Coronary artery (tissue), 2 donors: ENCODE measurements at regions not wholly inside any gene's neighbourhood (a gene's known extent, or its start where the extent isn't known, plus 50 kb on each side); places are given as distances from the start of the nearest gene placed in this dataset.

Experiments used
- DNase-seq: peaks from one replicate; pipeline ENCODE4 v3.0.0-alpha.2; 2017; ENCODE audit warnings: low spot score
- H3K27ac ChIP-seq, 2 donors: fragments of 200-600 bp; sonication (generic); one replicate each; pipeline ENCODE4 v1.5.1; 2016 to 2019
- H3K4me3 ChIP-seq: fragments of 200-600 bp; sonication (generic); 2 replicates; pipeline ENCODE4 v1.5.1; 2016; ENCODE audit warnings: mild to moderate bottlenecking, moderate library complexity
- CTCF ChIP-seq: fragments of 200-600 bp; sonication (generic); IDR thresholded peaks from one replicate; pipeline ENCODE4 v1.5.1; 2019; ENCODE audit warnings: antibody characterized with exemption

- H3K27ac ChIP-seq, result no peak overlapping the region
- TF ChIP-seq CTCF, result no peak
Observed at GRCh38 chr9:84500826-84501225, 160.3 kb upstream of the SLC28A3 start.

GRCh38 chr9:84501587-84501986 is 161.0 kb upstream of the SLC28A3 start:
- Histone ChIP-seq H3K4me3 (no peak overlapping the region), H3K27ac (no peak overlapping the region)
- TF ChIP-seq CTCF, result no peak
- DNase-seq, result no peak

More at GRCh38 chr9:84500826-84501225, 160.3 kb upstream of the SLC28A3 start:
- H3K4me3 ChIP-seq, result no peak overlapping the region
- DNase-seq, result no peak

GRCh38 chr9:84502066-84502465 is 161.5 kb upstream of the SLC28A3 start:
- no peak overlapping the region for H3K4me3 ChIP-seq
- DNase-seq, result no peak
- no peak overlapping the region for H3K27ac ChIP-seq
- TF ChIP-seq CTCF, result no peak

GRCh38 chr9:84504360-84504759 is 163.8 kb upstream of the SLC28A3 start:
- DNase-seq, result no peak
- H3K27ac ChIP-seq, result no peak overlapping the region
- H3K4me3 ChIP-seq, result no peak overlapping the region
- no peak for TF ChIP-seq CTCF

GRCh38 chr9:84511651-84512050 is 157.9 kb upstream of the NTRK2 start:
- no peak for TF ChIP-seq CTCF
- DNase-seq, result no peak
- no peak overlapping the region for H3K27ac ChIP-seq
- no peak overlapping the region for H3K4me3 ChIP-seq

- Histone ChIP-seq H3K27ac (no peak overlapping the region), H3K4me3 (no peak overlapping the region)
- no peak for DNase-seq
- no peak for TF ChIP-seq CTCF
Observed at GRCh38 chr9:84512493-84512892, 157.0 kb upstream of the NTRK2 start.

GRCh38 chr9:84513473-84513872 is 156.1 kb upstream of the NTRK2 start:
- no peak for DNase-seq
- Histone ChIP-seq H3K4me3 (no peak overlapping the region), H3K27ac (no peak overlapping the region)
- no peak for TF ChIP-seq CTCF
